ENCODE measurements at regions not wholly inside any gene's neighbourhood (a gene's known extent, or its start where the extent isn't known, plus 50 kb on each side); places are given as distances from the start of the nearest gene placed in this dataset.

DNA sequence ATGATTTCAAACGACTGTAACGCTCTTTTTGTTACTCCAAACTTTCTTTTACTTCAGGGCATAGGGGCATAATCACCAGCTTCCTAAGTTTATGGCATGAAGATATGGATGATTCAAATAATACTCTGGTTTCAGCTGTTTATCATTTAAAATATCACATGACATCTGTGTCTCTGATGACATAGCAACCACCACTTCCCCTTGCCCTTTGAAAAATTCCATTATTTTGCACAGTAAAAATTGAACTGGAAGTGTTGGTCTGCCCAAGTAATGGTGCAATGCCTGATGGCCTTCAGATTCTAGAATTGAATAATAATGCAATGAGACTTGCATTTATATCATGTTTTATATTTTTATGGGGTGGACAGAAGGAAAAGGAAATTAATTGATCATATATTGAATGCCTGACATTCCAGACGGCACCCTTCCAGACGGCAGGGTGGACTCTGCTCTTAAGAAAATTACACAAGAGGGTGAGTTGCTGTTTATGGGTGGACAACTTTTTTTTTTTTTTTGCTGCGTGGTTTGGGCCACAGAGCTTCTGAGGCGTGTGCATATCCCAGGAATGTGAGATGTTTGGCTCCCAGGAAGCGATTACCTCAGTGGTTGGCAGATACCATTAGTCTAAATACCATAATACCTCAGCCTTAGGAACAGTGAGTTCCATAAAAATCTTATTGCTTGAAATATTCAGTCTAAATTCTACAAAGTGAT, 101.7 kb upstream of the ZNF521 start:
- no peaks in the 10 kb centered on the region for H3K79me2 ChIP-seq (ENCODE audit: control insufficient read depth, insufficient read depth, low read length)
- DNase-seq: no peak
- Mint-ChIP-seq H3K4me1 (no peaks in the 10 kb centered on the region), H3K4me3 (no peak overlapping the region), H3K27ac (no peak overlapping the region), H3K9me3 (ENCODE audit: insufficient read depth) (peaks cover 4% of the 10 kb centered on the region), H3K27me3 (no peaks in the 10 kb centered on the region)
- no peak overlapping the region for H3K9ac ChIP-seq (ENCODE audit: low read length)
- no peak overlapping the region for H3K4me2 ChIP-seq (replicated peaks; ENCODE audit: low read depth, low read length, poor library complexity, severe bottlenecking)
- ChIA-PET POLR2A (no interaction called here), CTCF (interaction anchor here (0.6 kb wide), 1 partner anchor 329 kb away, joined by 5 read pairs; no protein-coding TSS in a partner anchor)
- intact Hi-C loops (cut with micrococcal nuclease): no loop called here
- ATAC-seq (ENCODE audit: low read depth): no peak
- H3K36me3 ChIP-seq (replicated peaks in 1 of 2; ENCODE audit: control extremely low read depth in 1 of 2, control insufficient read depth in 1 of 2, extremely low read depth in 1 of 2, insufficient read depth in 2 of 2, low read length in 1 of 2): no peaks in the 10 kb centered on the region
- no peak overlapping the region for H3K4me3 ChIP-seq (ENCODE audit: control extremely low read depth in 1 of 5, extremely low read depth in 1 of 5, insufficient read depth in 1 of 5, low read depth in 2 of 5, low read length in 4 of 5)
- TF ChIP-seq, protein P1, sequence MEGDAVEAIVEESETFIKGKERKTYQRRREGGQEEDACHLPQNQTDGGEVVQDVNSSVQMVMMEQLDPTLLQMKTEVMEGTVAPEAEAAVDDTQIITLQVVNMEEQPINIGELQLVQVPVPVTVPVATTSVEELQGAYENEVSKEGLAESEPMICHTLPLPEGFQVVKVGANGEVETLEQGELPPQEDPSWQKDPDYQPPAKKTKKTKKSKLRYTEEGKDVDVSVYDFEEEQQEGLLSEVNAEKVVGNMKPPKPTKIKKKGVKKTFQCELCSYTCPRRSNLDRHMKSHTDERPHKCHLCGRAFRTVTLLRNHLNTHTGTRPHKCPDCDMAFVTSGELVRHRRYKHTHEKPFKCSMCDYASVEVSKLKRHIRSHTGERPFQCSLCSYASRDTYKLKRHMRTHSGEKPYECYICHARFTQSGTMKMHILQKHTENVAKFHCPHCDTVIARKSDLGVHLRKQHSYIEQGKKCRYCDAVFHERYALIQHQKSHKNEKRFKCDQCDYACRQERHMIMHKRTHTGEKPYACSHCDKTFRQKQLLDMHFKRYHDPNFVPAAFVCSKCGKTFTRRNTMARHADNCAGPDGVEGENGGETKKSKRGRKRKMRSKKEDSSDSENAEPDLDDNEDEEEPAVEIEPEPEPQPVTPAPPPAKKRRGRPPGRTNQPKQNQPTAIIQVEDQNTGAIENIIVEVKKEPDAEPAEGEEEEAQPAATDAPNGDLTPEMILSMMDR (IDR thresholded peaks at IDR 0.05): no peak
- TF ChIP-seq EZH2 (IDR thresholded peaks at IDR 0.05; ENCODE audit: borderline replicate concordance, insufficient read depth, low read depth, low read length, poor library complexity, severe bottlenecking): no peak
- no peaks in the 10 kb centered on the region for H3K4me1 ChIP-seq (ENCODE audit: control insufficient read depth in 2 of 2, insufficient read depth in 2 of 2, low read length in 2 of 2)
- H3K27me3 ChIP-seq (replicated peaks in 1 of 4; ENCODE audit: control extremely low read depth in 1 of 4, control insufficient read depth in 3 of 4, insufficient read depth in 4 of 4, low read length in 3 of 4): no peaks in the 10 kb centered on the region
- WGBS (ENCODE audit: insufficient coverage): 100% methylated on average over 2 of the region's 7 CpGs
- no peak overlapping the region for H2AFZ ChIP-seq (ENCODE audit: insufficient read depth, low read depth, low read length, poor library complexity, severe bottlenecking)
- H3K9me3 ChIP-seq (ENCODE audit: control extremely low read depth in 1 of 3, control insufficient read depth in 2 of 3, insufficient read depth in 1 of 3, low read length in 2 of 3): no peaks in the 10 kb centered on the region
- no peak overlapping the region for H3K27ac ChIP-seq (ENCODE audit: low read length in 2 of 2)
- H4K20me1 ChIP-seq (ENCODE audit: control insufficient read depth, insufficient read depth, low read length, poor library complexity, severe bottlenecking): no peaks in the 10 kb centered on the region

- H4K20me1 ChIP-seq (ENCODE audit: control insufficient read depth, insufficient read depth, low read length, poor library complexity, severe bottlenecking): no peaks in the 10 kb centered on the region
- no peak overlapping the region for H2AFZ ChIP-seq (ENCODE audit: insufficient read depth, low read depth, low read length, poor library complexity, severe bottlenecking)
- DNase-seq: no peak
- H3K9me3 Mint-ChIP-seq (ENCODE audit: insufficient read depth): peaks cover 4% of the 10 kb centered on the region
- no peak for TF ChIP-seq EZH2 (IDR thresholded peaks at IDR 0.05; ENCODE audit: borderline replicate concordance, insufficient read depth, low read depth, low read length, poor library complexity, severe bottlenecking)
- TF ChIP-seq, protein P1 (IDR thresholded peaks at IDR 0.05): no peak
- ChIA-PET POLR2A (no interaction called here), CTCF (no interaction called here)
- WGBS (ENCODE audit: insufficient coverage): no CpG with 5 or more reads among the region's 5 CpGs
- no peaks in the 10 kb centered on the region for H3K4me1 ChIP-seq (ENCODE audit: control insufficient read depth in 2 of 2, insufficient read depth in 2 of 2, low read length in 2 of 2)
- no peaks in the 10 kb centered on the region for H3K36me3 ChIP-seq (replicated peaks in 1 of 2; ENCODE audit: control extremely low read depth in 1 of 2, control insufficient read depth in 1 of 2, extremely low read depth in 1 of 2, insufficient read depth in 2 of 2, low read length in 1 of 2)
- H3K27ac Mint-ChIP-seq: no peak overlapping the region
- H3K27ac ChIP-seq (ENCODE audit: low read length in 2 of 2): no peak overlapping the region
- H3K4me3 ChIP-seq (ENCODE audit: control extremely low read depth in 1 of 5, extremely low read depth in 1 of 5, insufficient read depth in 1 of 5, low read depth in 2 of 5, low read length in 4 of 5): no peak overlapping the region
- H3K4me1 Mint-ChIP-seq: no peaks in the 10 kb centered on the region
- H3K27me3 ChIP-seq (replicated peaks in 1 of 4; ENCODE audit: control extremely low read depth in 1 of 4, control insufficient read depth in 3 of 4, insufficient read depth in 4 of 4, low read length in 3 of 4): no peaks in the 10 kb centered on the region
- no peak overlapping the region for H3K9ac ChIP-seq (ENCODE audit: low read length)
- no peak overlapping the region for H3K4me3 Mint-ChIP-seq
- intact Hi-C loops (cut with micrococcal nuclease): no loop called here
- H3K79me2 ChIP-seq (ENCODE audit: control insufficient read depth, insufficient read depth, low read length): no peaks in the 10 kb centered on the region
- no peak overlapping the region for H3K4me2 ChIP-seq (replicated peaks; ENCODE audit: low read depth, low read length, poor library complexity, severe bottlenecking)
- no peaks in the 10 kb centered on the region for H3K27me3 Mint-ChIP-seq
- no peak for ATAC-seq (ENCODE audit: low read depth)
- no peaks in the 10 kb centered on the region for H3K9me3 ChIP-seq (ENCODE audit: control extremely low read depth in 1 of 3, control insufficient read depth in 2 of 3, insufficient read depth in 1 of 3, low read length in 2 of 3)
Observed at GRCh38 chr18:25451077-25451658, 99.2 kb upstream of the ZNF521 start.

Data from B cell (primary cell).